Pancreas (tissue), 10 donors: ENCODE measurements at regions not wholly inside any gene's neighbourhood (a gene's known extent, or its start where the extent isn't known, plus 50 kb on each side); places are given as distances from the start of the nearest gene placed in this dataset.

Source experiments
- ATAC-seq, 4 donors: fragments of 200-7000 bp; cut with Tn5 transposase; one replicate each; pipeline versions ENCODE4 v1.8.0 to v1.9.1; 2020; ENCODE audit warnings: mild to moderate bottlenecking in 4 of 4, moderate library complexity in 4 of 4
- DNase-seq, 6 donors: peaks; one replicate each; pipeline ENCODE4 v3.0.0-alpha.2; 2020
- FAIRE-seq: peaks from 2 replicates; lab custom pipeline; 2012; peaks lifted over from hg19 to GRCh38; lab: Jason Lieb, UNC
- H3K27ac ChIP-seq, 4 donors: fragments of 200-600 bp; sonication (generic); 1 replicate in 3 of 4; 2 replicates in 1 of 4; pipeline versions ENCODE4 v1.5.0 to v1.8.0; 2020
- H3K27me3 ChIP-seq, 4 donors: fragments of 200-600 bp; one replicate each; pipeline ENCODE4 v1.8.0; 2021
- H3K36me3 ChIP-seq, 3 donors: fragments of 200-600 bp; sonication (generic) in 1 of 3; one replicate each; pipeline versions ENCODE4 v1.5.0 to v1.8.0; 2020 to 2021
- H3K4me1 ChIP-seq, 3 donors: fragments of 200-600 bp; one replicate each; pipeline ENCODE4 v1.8.0; 2021
- H3K4me3 ChIP-seq, 4 donors: fragments of 200-600 bp; sonication (generic) in 2 of 4; one replicate each; pipeline versions ENCODE4 v1.5.0 to v1.8.0; 2020 to 2021
- H3K9me3 ChIP-seq, 4 donors: fragments of 200-600 bp; one replicate each; pipeline ENCODE4 v1.8.0; 2021
- WGBS, 2 donors: extraction: QIAGEN DNeasy Blood & Tissue Kit; methylation state at CpG; one replicate each; pipeline ENCODE4 v1.1.7; 2013; 5-methylcytosine and 5-hydroxymethylcytosine counted together
- intact Hi-C, 3 donors: fragments of 100-400 bp; cut with DNase I; formaldehyde crosslinking; loops; one replicate each; pipeline versions ENCODE4 v1.11.1 to v1.14.2; 2022
- TF ChIP-seq, protein P1 (sequence below), 4 donors: fragments of 200-600 bp; sonication (generic) in 3 of 4; IDR thresholded peaks; one replicate each; pipeline versions ENCODE4 v1.5.0 to v1.8.0; 2021; ENCODE audit warnings: antibody characterized with exemption in 4 of 4
- donor health status: healthy with polysubstance abuse.
- donor health status: DM: no; HTN: no; CAD: no; lungs with moderate emphysema.
- donor health status: DM: no; HTN: no; CAD: no.
- donor health status: control.
- donor health status: control.
- donor health status: Bipolar disorder and iron deficiency.
- donor health status: DM: yes; HTN: yes; CAD: no.
- donor health status: DM: no; HTN: no; CAD: no.
- donor health status: DM: no; HTN: no; CAD: no.
- donor health status: DM: yes; HTN: yes; CAD: no.

DNA sequence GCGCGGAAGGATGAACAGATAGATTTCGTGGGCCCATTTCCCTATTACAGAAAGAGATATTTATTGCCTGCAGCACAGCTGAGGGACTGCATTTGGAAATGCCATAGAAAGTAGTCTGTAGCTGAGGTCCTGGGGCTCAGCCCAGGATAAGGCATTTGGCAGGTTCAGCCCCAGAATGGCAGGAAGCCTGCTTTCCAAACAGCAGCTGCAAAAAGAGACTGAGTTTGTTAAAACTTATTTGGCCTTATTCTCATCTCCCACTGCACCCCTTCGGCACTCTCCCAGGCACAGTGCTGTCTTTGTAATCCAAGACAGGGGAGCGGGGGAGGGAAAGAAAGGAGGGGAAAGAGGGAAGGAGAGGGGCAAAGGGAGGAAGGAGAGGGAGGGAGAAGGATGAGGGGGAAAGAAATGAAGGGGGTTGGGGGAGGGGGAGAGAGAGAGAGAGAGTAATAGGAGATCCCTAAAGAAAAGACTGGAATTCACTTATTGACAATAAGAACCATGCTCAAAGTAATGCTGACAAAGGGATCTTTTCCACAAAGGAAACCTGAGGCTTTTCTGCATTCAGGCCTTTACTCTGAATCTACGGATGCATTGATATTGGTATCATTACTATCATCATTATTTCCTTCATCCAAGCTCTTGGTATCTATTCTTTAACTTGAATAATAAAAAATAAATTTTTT lies 94.0 kb upstream of the LRRN1 start:
- TF ChIP-seq, protein P1, sequence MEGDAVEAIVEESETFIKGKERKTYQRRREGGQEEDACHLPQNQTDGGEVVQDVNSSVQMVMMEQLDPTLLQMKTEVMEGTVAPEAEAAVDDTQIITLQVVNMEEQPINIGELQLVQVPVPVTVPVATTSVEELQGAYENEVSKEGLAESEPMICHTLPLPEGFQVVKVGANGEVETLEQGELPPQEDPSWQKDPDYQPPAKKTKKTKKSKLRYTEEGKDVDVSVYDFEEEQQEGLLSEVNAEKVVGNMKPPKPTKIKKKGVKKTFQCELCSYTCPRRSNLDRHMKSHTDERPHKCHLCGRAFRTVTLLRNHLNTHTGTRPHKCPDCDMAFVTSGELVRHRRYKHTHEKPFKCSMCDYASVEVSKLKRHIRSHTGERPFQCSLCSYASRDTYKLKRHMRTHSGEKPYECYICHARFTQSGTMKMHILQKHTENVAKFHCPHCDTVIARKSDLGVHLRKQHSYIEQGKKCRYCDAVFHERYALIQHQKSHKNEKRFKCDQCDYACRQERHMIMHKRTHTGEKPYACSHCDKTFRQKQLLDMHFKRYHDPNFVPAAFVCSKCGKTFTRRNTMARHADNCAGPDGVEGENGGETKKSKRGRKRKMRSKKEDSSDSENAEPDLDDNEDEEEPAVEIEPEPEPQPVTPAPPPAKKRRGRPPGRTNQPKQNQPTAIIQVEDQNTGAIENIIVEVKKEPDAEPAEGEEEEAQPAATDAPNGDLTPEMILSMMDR (IDR thresholded peaks at IDR 0.05) = no peak
- intact Hi-C loops = no loop called here
- ATAC-seq (no peak), FAIRE-seq (no peak), DNase-seq (no peak)
- no peaks in the 10 kb centered on the region for H3K9me3 ChIP-seq
- 52 to 54% methylated on average over 6 of the region's 6 CpGs for WGBS, 2 donors
- peaks cover 4 to 9% (median 4%) of the 10 kb centered on the region in 3 donors for H3K4me1 ChIP-seq
- H3K4me3 ChIP-seq = no peak overlapping the region
- H3K27ac ChIP-seq = no peak overlapping the region
- no peaks in the 10 kb centered on the region for H3K36me3 ChIP-seq
- peaks cover 0 to 10% (median 0%) of the 10 kb centered on the region in 4 donors for H3K27me3 ChIP-seq

DNA sequence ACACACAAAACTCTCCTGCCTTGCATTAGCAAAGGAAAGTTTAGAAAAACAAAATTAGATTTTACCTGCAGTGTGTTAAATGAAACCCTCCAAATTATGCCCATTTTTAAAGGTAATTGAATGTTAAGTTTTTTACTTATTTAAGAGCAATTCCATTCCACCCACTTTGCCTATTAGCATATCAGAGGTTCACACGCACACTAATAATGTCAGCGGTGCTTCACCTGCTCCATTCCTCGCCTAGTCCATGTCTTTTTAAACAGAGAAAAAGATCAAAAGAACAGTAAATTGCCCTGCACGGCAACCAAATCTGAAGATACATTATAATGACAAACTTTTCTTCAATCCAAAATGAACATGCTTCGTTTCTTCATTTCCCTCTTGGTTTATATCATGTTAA lies 97.3 kb upstream of the LRRN1 start:
- peaks cover 0 to 11% (median 0%) of the 10 kb centered on the region in 4 donors for H3K27me3 ChIP-seq
- no peaks in the 10 kb centered on the region for H3K36me3 ChIP-seq
- no peak overlapping the region for H3K4me3 ChIP-seq
- 86 to 91% methylated on average over 5 of the region's 5 CpGs for WGBS, 2 donors
- no peak for FAIRE-seq
- intact Hi-C loops = no loop called here
- DNase-seq = no peak
- no peak for ATAC-seq
- no peaks in the 10 kb centered on the region for H3K9me3 ChIP-seq
- TF ChIP-seq, protein P1 (IDR thresholded peaks at IDR 0.05) = no peak
- H3K4me1 ChIP-seq = peaks cover 9 to 20% (median 13%) of the 10 kb centered on the region in 3 donors
- no peak overlapping the region for H3K27ac ChIP-seq

DNA sequence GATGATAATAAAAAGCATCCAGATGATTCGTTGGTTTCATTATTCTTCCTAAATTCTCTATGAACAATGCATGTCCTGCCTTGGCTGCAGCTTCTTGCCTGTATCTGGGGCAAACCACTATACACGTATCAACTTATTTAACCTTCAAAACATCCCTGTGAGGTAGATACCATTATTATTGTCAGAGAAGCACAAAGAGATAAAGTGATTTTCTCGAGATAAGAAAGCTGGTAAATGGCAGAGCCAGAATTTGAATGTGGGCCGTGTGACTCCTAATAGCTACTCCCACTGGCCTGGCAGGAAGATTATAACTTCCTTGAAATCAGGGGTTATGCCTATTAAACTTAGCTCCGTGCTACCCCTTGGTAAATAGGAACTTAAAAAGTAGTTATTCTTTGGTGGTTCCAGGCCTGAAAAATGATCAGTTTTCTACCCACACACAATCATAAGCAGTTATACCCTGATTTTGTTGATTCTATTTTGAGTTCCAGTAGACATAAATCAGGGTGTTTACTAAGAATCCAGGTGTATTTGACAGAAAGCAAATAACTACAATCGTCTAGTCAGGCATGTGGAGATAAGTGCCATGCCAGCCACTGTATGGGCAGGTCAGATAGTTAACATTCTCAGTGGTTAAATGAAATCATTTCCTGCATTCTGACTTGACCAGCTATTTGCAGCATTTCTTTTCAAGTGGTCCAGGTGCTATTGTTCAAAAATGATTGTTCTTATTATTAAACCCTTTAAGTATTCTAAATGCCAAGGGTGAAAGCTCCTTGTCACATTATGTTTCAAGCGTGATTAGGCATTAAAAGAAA lies 99.2 kb upstream of the LRRN1 start:
- FAIRE-seq = no peak
- TF ChIP-seq, protein P1 (IDR thresholded peaks at IDR 0.05) = no peak
- Histone ChIP-seq H3K27me3 (peaks cover 0 to 10% (median 0%) of the 10 kb centered on the region in 4 donors), H3K27ac (peak overlapping the region in 2 of 4 donors; percentile 29 to 72), H3K9me3 (no peaks in the 10 kb centered on the region), H3K4me3 (no peak overlapping the region), H3K4me1 (peaks cover 9 to 20% (median 9%) of the 10 kb centered on the region in 3 donors), H3K36me3 (no peaks in the 10 kb centered on the region)
- peak in 3 of 6 donors; percentile 32 to 61 (median 33) for DNase-seq
- ATAC-seq = peak; percentile 93 to 98 (median 96)
- intact Hi-C loops = no loop called here
- 11 to 14% methylated on average over 7 of the region's 7 CpGs for WGBS, 2 donors

DNA sequence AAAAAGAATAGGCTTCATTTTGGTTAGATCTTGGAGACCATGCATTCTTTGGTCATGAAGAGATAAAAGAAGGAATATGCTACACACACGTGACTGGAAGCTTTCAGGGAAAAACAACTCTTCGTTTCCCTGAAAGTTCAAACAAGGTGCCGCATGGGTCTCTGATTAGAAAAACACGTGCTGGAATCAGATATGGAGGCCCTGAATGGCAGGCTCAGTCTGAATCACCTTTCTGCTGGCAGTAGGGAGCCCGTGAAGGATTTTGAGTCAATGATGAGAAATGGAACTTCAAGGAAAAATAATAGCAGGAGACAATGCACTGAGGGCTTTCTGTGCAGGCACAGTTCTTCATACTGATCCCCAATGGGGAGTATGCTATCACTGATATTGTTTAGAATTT lies 99.8 kb upstream of the LRRN1 start:
- DNase-seq (peak in 1 of 6 donors; percentile 20), FAIRE-seq (no peak), ATAC-seq (peak; percentile 48 to 67 (median 56))
- WGBS, 2 donors = 31 to 33% methylated on average over 5 of the region's 5 CpGs
- no peak overlapping the region for H3K4me3 ChIP-seq
- TF ChIP-seq, protein P1 (IDR thresholded peaks at IDR 0.05) = no peak
- no peaks in the 10 kb centered on the region for H3K36me3 ChIP-seq
- intact Hi-C loops = no loop called here
- H3K9me3 ChIP-seq = no peaks in the 10 kb centered on the region
- H3K27ac ChIP-seq = peak overlapping the region in 2 of 4 donors; percentile 29 to 72
- peaks cover 0 to 6% (median 0%) of the 10 kb centered on the region in 4 donors for H3K27me3 ChIP-seq
- peaks cover 9 to 20% (median 9%) of the 10 kb centered on the region in 3 donors for H3K4me1 ChIP-seq
